GM12878 (cell line): ENCODE measurements at regions not wholly inside any gene's neighbourhood (a gene's known extent, or its start where the extent isn't known, plus 50 kb on each side); places are given as distances from the start of the nearest gene placed in this dataset.

Source experiments
- ATAC-seq: fragments of 200-7000 bp; cut with Tn5 transposase; 3 replicates; pipeline ENCODE4 v1.9.1; 2020; ENCODE audit warnings: mild to moderate bottlenecking, moderate library complexity
- BruUV-seq: library from RNA; stranded (reverse); fragments of 400-500 nt; replicated peaks from 2 replicates; lab custom pipeline; 2021; lab: Mats Ljungman, UMichigan
- CTCF ChIA-PET: fragments of 300-600 bp; sonication (Branson Sonifier 250); formaldehyde crosslinking; extraction: SDS; loops from one replicate; lab custom pipeline; 2021; ENCODE audit warnings: inconsistent platforms; lab: Yijun Ruan, JAX
- POLR2A ChIA-PET: fragments of 350-600 bp; formaldehyde crosslinking; extraction: SDS; loops from one replicate; lab custom pipeline; 2021; ENCODE audit warnings: inconsistent platforms; lab: Charles Lee
- RAD21 ChIA-PET: fragments of 300-600 bp; sonication (Branson Sonifier 250); formaldehyde crosslinking; loops from one replicate; lab custom pipeline; 2023; ENCODE audit warnings: antibody characterized with exemption; ENCODE audit not compliant: unreplicated experiment; lab: Charles Lee
- SMC1A ChIA-PET: fragments of 300-600 bp; sonication (Branson Sonifier 250); formaldehyde crosslinking; loops from one replicate; lab custom pipeline; 2023; ENCODE audit not compliant: unreplicated experiment, uncharacterized antibody; lab: Charles Lee
- DNase-seq: peaks from one replicate; pipeline ENCODE4 v3.0.0-alpha.2; 2011; ENCODE audit warnings: low read depth, low spot score
- FAIRE-seq: peaks from 3 replicates; lab custom pipeline; 2011; peaks lifted over from hg19 to GRCh38; lab: Jason Lieb, UNC
- H2AFZ ChIP-seq: 2 replicates; pipeline ENCODE4 v1.6.0; 2011; ENCODE audit warnings: low read depth, low read length, control low read depth; ENCODE audit not compliant: control insufficient read depth
- H3K27ac ChIP-seq: 2 replicates; pipeline ENCODE4 v1.5.1; 2011; ENCODE audit warnings: control low read depth; ENCODE audit not compliant: control insufficient read depth, insufficient read depth
- H3K27me3 ChIP-seq, 2 experiments: replicated peaks in 1 of 2; 2 replicates each; pipeline versions ENCODE4 v1.6.0 to v1.6.1; 2011; ENCODE audit warnings: low read length in 1 of 2; ENCODE audit not compliant: control insufficient read depth in 2 of 2, insufficient read depth in 2 of 2
- H3K36me3 ChIP-seq, 2 experiments: 2 replicates each; pipeline ENCODE4 v1.5.1; 2011; ENCODE audit warnings: low read length in 1 of 2; ENCODE audit not compliant: control insufficient read depth in 2 of 2, insufficient read depth in 2 of 2
- H3K4me1 ChIP-seq: 2 replicates; pipeline ENCODE4 v1.6.1; 2011; ENCODE audit warnings: mild to moderate bottlenecking, low read length, moderate library complexity, mixed read lengths; ENCODE audit not compliant: control insufficient read depth, insufficient read depth
- H3K4me2 ChIP-seq: 2 replicates; pipeline ENCODE4 v1.6.0; 2011; ENCODE audit warnings: control low read depth; ENCODE audit not compliant: control insufficient read depth, insufficient read depth
- H3K4me3 ChIP-seq: fragments of 200-600 bp; sonication (generic); 2 replicates; pipeline ENCODE4 v1.5.1; 2016
- H3K79me2 ChIP-seq: 2 replicates; pipeline ENCODE4 v1.6.0; 2011; ENCODE audit warnings: low read length; ENCODE audit not compliant: control insufficient read depth, insufficient read depth
- H3K9ac ChIP-seq: 2 replicates; pipeline ENCODE4 v1.8.0; 2011; ENCODE audit warnings: low read length, control low read depth, mixed read lengths; ENCODE audit not compliant: control insufficient read depth, insufficient read depth
- H3K9me3 ChIP-seq: replicated peaks from 3 replicates; pipeline ENCODE4 v1.5.1; 2011; ENCODE audit warnings: mild to moderate bottlenecking, low read length; ENCODE audit not compliant: control insufficient read depth, insufficient read depth
- H4K20me1 ChIP-seq: 2 replicates; pipeline ENCODE4 v1.6.0; 2011; ENCODE audit not compliant: control insufficient read depth, insufficient read depth
- BRCA1 ChIP-seq: IDR thresholded peaks from 2 replicates; pipeline ENCODE4 v1.6.1; 2011; ENCODE audit warnings: low read depth, low read length, improper control_type of control experiment
- IRF4 ChIP-seq: IDR thresholded peaks from 2 replicates; pipeline ENCODE4 v1.6.1; 2011; ENCODE audit warnings: low read depth, low read length
- MXI1 ChIP-seq: fragments of 150-350 bp; IDR thresholded peaks from 2 replicates; pipeline ENCODE4 v1.6.1; 2011; ENCODE audit warnings: low read depth, mild to moderate bottlenecking, inconsistent platforms, low read length, improper control_type of control experiment
- TARDBP ChIP-seq: IDR thresholded peaks from 2 replicates; pipeline ENCODE4 v1.6.1; 2016; ENCODE audit warnings: borderline replicate concordance
- WGBS: methylation state at CpG from one replicate; pipeline ENCODE4 v1.1.6; 2016; ENCODE audit warnings: low lambda C conversion rate; ENCODE audit not compliant: insufficient replicate concordance, insufficient coverage; ENCODE audit errors: missing lambda C conversion rate; 5-methylcytosine and 5-hydroxymethylcytosine counted together
- in situ Hi-C: fragments of 300-500 bp; cut with MboI; formaldehyde crosslinking; loops from 9 replicates; pipeline ENCODE4 v1.14.3; 2018; ENCODE audit warnings: mixed read lengths
- intact Hi-C: fragments of 100-400 bp; cut with micrococcal nuclease; formaldehyde crosslinking; loops from one replicate; pipeline ENCODE4 v1.14.2; 2022; ENCODE audit not compliant: unreplicated experiment
- TF ChIP-seq, protein P1 (sequence below): fragments of 450-650 bp; IDR thresholded peaks from 2 replicates; pipeline ENCODE4 v1.6.1; 2017; ENCODE audit warnings: mild to moderate bottlenecking, moderate library complexity
- TF ChIP-seq, protein P2 (sequence below): fragments of 450-650 bp; IDR thresholded peaks from 2 replicates; pipeline ENCODE4 v1.6.1; 2018; ENCODE audit warnings: borderline replicate concordance, mild to moderate bottlenecking; ENCODE audit not compliant: partially characterized antibody

DNA sequence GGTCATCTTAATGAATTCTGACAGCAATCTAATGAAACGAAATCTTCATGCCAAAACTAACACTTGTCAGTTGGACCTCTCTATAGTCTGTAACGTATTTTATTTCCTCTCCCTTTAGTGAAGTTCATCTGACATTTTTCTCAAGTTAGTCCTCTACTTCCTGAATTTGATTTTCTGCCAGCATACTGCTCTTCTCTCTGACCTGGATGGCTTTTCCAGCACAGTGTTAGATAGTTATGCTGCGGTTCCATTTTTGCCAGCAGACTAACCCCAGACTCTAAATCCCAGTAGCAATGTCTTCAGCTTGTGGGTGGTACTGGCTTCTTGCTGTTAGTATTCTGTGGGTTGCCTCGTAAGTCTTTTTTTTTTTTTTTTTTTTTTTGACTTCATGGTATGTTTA lies 146.7 kb upstream of the VEGFC start:
- Histone ChIP-seq H3K4me2 (no peak overlapping the region), H3K79me2 (no peaks in the 10 kb centered on the region), H3K27me3 (no peaks in the 10 kb centered on the region), H3K4me1 (no peaks in the 10 kb centered on the region), H4K20me1 (no peaks in the 10 kb centered on the region), H3K9ac (no peak overlapping the region), H2AFZ (no peak overlapping the region), H3K36me3 (no peaks in the 10 kb centered on the region), H3K9me3 (no peaks in the 10 kb centered on the region), H3K4me3 (no peak overlapping the region), H3K27ac (no peak overlapping the region)
- ChIA-PET SMC1A (no interaction called here), RAD21 (no interaction called here), CTCF (no interaction called here), POLR2A (no interaction called here)
- intact Hi-C loops (no loop called here), in situ Hi-C loops (no loop called here)
- FAIRE-seq (no peak), ATAC-seq (no peak), DNase-seq (no peak)
- 16% methylated on average over 4 of the region's 4 CpGs for WGBS
- no peak for TF ChIP-seq MXI1
- TF ChIP-seq TARDBP, result no peak
- TF ChIP-seq BRCA1, result no peak
- TF ChIP-seq, protein P1, sequence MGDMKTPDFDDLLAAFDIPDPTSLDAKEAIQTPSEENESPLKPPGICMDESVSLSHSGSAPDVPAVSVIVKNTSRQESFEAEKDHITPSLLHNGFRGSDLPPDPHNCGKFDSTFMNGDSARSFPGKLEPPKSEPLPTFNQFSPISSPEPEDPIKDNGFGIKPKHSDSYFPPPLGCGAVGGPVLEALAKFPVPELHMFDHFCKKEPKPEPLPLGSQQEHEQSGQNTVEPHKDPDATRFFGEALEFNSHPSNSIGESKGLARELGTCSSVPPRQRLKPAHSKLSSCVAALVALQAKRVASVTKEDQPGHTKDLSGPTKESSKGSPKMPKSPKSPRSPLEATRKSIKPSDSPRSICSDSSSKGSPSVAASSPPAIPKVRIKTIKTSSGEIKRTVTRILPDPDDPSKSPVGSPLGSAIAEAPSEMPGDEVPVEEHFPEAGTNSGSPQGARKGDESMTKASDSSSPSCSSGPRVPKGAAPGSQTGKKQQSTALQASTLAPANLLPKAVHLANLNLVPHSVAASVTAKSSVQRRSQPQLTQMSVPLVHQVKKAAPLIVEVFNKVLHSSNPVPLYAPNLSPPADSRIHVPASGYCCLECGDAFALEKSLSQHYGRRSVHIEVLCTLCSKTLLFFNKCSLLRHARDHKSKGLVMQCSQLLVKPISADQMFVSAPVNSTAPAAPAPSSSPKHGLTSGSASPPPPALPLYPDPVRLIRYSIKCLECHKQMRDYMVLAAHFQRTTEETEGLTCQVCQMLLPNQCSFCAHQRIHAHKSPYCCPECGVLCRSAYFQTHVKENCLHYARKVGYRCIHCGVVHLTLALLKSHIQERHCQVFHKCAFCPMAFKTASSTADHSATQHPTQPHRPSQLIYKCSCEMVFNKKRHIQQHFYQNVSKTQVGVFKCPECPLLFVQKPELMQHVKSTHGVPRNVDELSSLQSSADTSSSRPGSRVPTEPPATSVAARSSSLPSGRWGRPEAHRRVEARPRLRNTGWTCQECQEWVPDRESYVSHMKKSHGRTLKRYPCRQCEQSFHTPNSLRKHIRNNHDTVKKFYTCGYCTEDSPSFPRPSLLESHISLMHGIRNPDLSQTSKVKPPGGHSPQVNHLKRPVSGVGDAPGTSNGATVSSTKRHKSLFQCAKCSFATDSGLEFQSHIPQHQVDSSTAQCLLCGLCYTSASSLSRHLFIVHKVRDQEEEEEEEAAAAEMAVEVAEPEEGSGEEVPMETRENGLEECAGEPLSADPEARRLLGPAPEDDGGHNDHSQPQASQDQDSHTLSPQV, result no peak
- no peak for TF ChIP-seq IRF4
- TF ChIP-seq, protein P2, sequence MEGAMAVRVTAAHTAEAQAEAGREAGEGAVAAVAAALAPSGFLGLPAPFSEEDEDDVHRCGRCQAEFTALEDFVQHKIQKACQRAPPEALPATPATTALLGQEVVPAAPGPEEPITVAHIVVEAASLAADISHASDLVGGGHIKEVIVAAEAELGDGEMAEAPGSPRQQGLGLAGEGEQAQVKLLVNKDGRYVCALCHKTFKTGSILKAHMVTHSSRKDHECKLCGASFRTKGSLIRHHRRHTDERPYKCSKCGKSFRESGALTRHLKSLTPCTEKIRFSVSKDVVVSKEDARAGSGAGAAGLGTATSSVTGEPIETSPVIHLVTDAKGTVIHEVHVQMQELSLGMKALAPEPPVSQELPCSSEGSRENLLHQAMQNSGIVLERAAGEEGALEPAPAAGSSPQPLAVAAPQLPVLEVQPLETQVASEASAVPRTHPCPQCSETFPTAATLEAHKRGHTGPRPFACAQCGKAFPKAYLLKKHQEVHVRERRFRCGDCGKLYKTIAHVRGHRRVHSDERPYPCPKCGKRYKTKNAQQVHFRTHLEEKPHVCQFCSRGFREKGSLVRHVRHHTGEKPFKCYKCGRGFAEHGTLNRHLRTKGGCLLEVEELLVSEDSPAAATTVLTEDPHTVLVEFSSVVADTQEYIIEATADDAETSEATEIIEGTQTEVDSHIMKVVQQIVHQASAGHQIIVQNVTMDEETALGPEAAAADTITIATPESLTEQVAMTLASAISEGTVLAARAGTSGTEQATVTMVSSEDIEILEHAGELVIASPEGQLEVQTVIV, result no peak
- no TSS peak for BruUV-seq
